Gastrocnemius medialis (tissue), 4 donors: ENCODE measurements at regions not wholly inside any gene's neighbourhood (a gene's known extent, or its start where the extent isn't known, plus 50 kb on each side); places are given as distances from the start of the nearest gene placed in this dataset.

ENCODE experiments used
- ATAC-seq, 2 donors: fragments of 150-250 bp; one replicate each; pipeline ENCODE4 v1.9.1; 2016
- DNase-seq, 2 donors: peaks; one replicate each; pipeline ENCODE4 v3.0.0-alpha.2; 2019
- H3K27ac ChIP-seq, 4 donors: fragments of 200-600 bp; sonication (generic); 1 replicate in 1 of 4; 2 replicates in 3 of 4; pipeline ENCODE4 v1.5.1; 2016 to 2018; ENCODE audit warnings: mild to moderate bottlenecking in 2 of 4, moderate library complexity in 1 of 4
- H3K27me3 ChIP-seq, 3 donors: fragments of 200-600 bp; sonication (generic) in 2 of 3; 1 replicate in 1 of 3; 2 replicates in 2 of 3; pipeline versions ENCODE4 v1.5.1 to v1.6.0; 2016 to 2019; ENCODE audit warnings: mild to moderate bottlenecking in 1 of 3, moderate library complexity in 1 of 3
- H3K36me3 ChIP-seq, 2 donors: fragments of 200-600 bp; sonication (generic) in 1 of 2; one replicate each; pipeline ENCODE4 v1.5.1; 2017 to 2018
- H3K4me1 ChIP-seq, 2 donors: fragments of 200-600 bp; sonication (generic) in 1 of 2; one replicate each; pipeline ENCODE4 v1.5.1; 2016 to 2017; ENCODE audit warnings: mild to moderate bottlenecking in 2 of 2
- H3K4me3 ChIP-seq, 4 donors: fragments of 200-600 bp; sonication (generic) in 3 of 4; 1 replicate in 1 of 4; 2 replicates in 3 of 4; pipeline ENCODE4 v1.5.1; 2016 to 2019; ENCODE audit warnings: mild to moderate bottlenecking in 2 of 4
- H3K9me3 ChIP-seq, 3 donors: fragments of 200-600 bp; sonication (generic) in 2 of 3; 1 replicate in 1 of 3; 2 replicates in 2 of 3; pipeline ENCODE4 v1.5.1; 2016 to 2019
- POLR2A ChIP-seq, 2 donors: fragments of 450-650 bp; IDR thresholded peaks; one replicate each; pipeline ENCODE4 v1.6.1; 2017; ENCODE audit warnings: antibody characterized with exemption in 2 of 2, mild to moderate bottlenecking in 2 of 2, moderate library complexity in 2 of 2
- in situ Hi-C, 4 donors: fragments of 200-750 bp; cut with MboI; loops; one replicate each; pipeline versions ENCODE4 v1.15.0 to v1.8.0; 2017; ENCODE audit warnings: low sequenced_read_pairs in 4 of 4
- intact Hi-C: fragments of 100-400 bp; cut with DNase I; formaldehyde crosslinking; loops from one replicate; pipeline ENCODE4 v1.15.1; 2023; ENCODE audit warnings: low total_unique reads
- TF ChIP-seq, protein P1 (sequence below), 5 experiments: fragments of 450-650 bp in 3 of 5; fragments of 200-600 bp in 2 of 5; sonication (generic) in 2 of 5; IDR thresholded peaks in 4 of 5; conservative IDR thresholded peaks in 1 of 5; 1 replicate in 4 of 5; 2 replicates in 1 of 5; pipeline ENCODE4 v1.5.1; 2016 to 2019; ENCODE audit warnings: antibody characterized with exemption in 5 of 5, mild to moderate bottlenecking in 3 of 5, moderate library complexity in 3 of 5

DNA sequence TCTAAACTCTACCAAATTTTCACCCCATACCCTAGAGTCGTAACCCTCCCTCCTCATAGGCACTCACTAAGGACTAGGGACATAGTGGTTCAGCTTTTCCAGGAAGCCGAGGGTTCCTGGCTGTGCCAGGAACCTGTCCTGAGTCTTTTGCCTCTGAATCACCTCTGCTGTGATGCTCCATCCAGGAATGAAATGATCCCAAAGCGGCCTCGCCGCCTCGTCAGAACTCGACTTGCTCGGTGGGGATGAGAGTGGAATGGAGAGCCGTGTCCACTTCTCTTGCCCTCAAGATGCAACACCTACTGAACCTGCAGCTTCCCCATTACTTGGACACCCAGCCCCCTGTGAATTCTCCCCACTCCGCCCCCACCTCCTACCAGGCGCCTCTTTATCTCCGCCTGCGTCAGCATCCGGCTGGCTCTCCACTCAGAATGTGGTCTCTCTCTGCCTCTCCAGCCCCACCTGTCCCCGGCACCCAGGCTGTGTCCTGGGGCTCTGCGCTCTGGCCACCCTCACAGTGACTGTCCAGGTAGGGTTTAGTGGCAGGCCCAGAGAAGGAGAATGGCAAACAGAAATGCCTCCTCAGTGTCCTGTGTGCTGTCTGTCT, 366.1 kb upstream of the ZNF32 start:
- no peaks in the 10 kb centered on the region for H3K9me3 ChIP-seq
- TF ChIP-seq, protein P1, sequence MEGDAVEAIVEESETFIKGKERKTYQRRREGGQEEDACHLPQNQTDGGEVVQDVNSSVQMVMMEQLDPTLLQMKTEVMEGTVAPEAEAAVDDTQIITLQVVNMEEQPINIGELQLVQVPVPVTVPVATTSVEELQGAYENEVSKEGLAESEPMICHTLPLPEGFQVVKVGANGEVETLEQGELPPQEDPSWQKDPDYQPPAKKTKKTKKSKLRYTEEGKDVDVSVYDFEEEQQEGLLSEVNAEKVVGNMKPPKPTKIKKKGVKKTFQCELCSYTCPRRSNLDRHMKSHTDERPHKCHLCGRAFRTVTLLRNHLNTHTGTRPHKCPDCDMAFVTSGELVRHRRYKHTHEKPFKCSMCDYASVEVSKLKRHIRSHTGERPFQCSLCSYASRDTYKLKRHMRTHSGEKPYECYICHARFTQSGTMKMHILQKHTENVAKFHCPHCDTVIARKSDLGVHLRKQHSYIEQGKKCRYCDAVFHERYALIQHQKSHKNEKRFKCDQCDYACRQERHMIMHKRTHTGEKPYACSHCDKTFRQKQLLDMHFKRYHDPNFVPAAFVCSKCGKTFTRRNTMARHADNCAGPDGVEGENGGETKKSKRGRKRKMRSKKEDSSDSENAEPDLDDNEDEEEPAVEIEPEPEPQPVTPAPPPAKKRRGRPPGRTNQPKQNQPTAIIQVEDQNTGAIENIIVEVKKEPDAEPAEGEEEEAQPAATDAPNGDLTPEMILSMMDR (IDR thresholded peaks at IDR 0.05 in 4 of 5, conservative IDR thresholded peaks at IDR 0.05 in 1 of 5): no peak
- no peak for TF ChIP-seq POLR2A (IDR thresholded peaks at IDR 0.05)

DNA sequence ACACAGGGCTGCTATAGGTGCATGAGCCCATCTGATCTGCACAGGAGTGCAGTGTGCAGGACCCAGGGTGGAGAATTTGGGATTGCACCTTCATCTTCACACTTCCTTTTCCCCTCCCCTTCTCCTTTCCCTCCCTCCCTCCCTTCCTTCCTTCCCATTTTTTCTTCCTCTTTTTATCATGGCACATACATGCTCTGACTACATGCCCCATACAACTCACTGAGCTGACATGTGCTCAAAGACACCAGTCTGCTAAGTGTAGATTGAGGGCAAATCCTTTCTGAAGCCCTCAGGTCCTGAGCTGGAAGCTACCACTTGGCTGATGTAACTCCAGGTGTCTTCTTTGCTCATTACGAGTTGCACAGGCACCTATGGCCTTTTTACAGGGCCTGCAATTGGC, 365.3 kb upstream of the ZNF32 start:
- H3K27me3 ChIP-seq: no peaks in the 10 kb centered on the region
- intact Hi-C loops: no loop called here
- no peak overlapping the region for H3K27ac ChIP-seq
- no peaks in the 10 kb centered on the region for H3K9me3 ChIP-seq
- in situ Hi-C loops: no loop called here
- peaks cover 3% of the 10 kb centered on the region in 2 donors for H3K4me1 ChIP-seq
- ATAC-seq (no peak), DNase-seq (no peak)
- H3K36me3 ChIP-seq: no peaks in the 10 kb centered on the region
- H3K4me3 ChIP-seq: no peak overlapping the region
- TF ChIP-seq POLR2A (IDR thresholded peaks at IDR 0.05): no peak
- TF ChIP-seq, protein P1 (IDR thresholded peaks at IDR 0.05 in 4 of 5, conservative IDR thresholded peaks at IDR 0.05 in 1 of 5): no peak

More for the DNA sequence above, 366.1 kb upstream of the ZNF32 start:
- Histone ChIP-seq H3K27ac (no peak overlapping the region), H3K4me1 (peaks cover 3% of the 10 kb centered on the region in 2 donors), H3K27me3 (no peaks in the 10 kb centered on the region), H3K36me3 (no peaks in the 10 kb centered on the region), H3K4me3 (no peak overlapping the region)
- intact Hi-C loops (no loop called here), in situ Hi-C loops (no loop called here)
- ATAC-seq (no peak), DNase-seq (no peak)

DNA sequence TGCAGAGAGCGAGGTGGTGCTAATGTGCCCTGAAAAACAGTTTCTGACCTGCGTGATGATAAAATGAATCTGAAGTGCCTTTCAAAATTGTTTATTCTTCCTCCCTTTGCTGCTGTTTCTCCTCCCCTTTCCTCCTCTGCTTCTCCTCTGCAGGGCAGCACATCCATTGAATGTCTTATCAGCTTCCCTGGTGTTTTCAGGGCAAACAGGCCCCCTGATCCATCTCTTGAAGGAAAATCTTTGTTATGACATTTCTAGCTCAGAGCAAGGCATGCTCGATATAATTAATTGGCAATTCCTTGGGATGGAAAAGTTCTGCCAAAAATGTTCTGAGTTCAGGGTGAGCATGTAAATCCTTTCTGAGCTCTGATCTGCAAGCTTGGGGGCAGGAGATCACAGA, 364.2 kb upstream of the ZNF32 start:
- H3K4me1 ChIP-seq: peaks cover 3 to 6% of the 10 kb centered on the region in 2 donors
- in situ Hi-C loops: no loop called here
- intact Hi-C loops: no loop called here
- no peak overlapping the region for H3K4me3 ChIP-seq
- TF ChIP-seq, protein P1 (IDR thresholded peaks at IDR 0.05 in 4 of 5, conservative IDR thresholded peaks at IDR 0.05 in 1 of 5): no peak
- TF ChIP-seq POLR2A (IDR thresholded peaks at IDR 0.05): no peak
- H3K36me3 ChIP-seq: no peaks in the 10 kb centered on the region
- no peak for DNase-seq
- ATAC-seq: no peak
- H3K27ac ChIP-seq: no peak overlapping the region
- no peaks in the 10 kb centered on the region for H3K9me3 ChIP-seq
- no peaks in the 10 kb centered on the region for H3K27me3 ChIP-seq

DNA sequence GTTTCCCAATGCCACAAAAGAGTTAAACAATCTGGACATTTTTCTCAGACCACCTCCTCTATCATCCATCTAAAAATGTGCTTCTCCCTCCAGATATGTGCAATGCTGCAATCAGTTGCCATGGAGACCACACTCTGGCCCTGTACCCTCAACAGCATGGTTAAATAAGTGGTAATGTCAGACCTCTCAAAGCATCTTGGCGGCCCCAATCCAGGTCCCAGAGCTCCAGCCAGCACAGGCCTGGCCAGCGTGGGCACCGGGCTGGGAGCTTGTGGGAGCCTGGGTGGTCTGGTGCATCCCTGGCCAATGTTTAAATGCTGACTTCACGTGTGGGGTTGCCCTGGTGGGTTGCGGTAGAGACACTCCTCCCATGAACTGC, 362.9 kb upstream of the ZNF32 start:
- intact Hi-C loops: no loop called here

More for the DNA sequence above, 362.9 kb upstream of the ZNF32 start:
- H3K9me3 ChIP-seq: no peaks in the 10 kb centered on the region
- in situ Hi-C loops: no loop called here
- H3K4me1 ChIP-seq: peaks cover 0 to 3% of the 10 kb centered on the region in 2 donors
- H3K27ac ChIP-seq: no peak overlapping the region
- no peak overlapping the region for H3K4me3 ChIP-seq
- TF ChIP-seq, protein P1 (IDR thresholded peaks at IDR 0.05 in 4 of 5, conservative IDR thresholded peaks at IDR 0.05 in 1 of 5): no peak
- no peak for TF ChIP-seq POLR2A (IDR thresholded peaks at IDR 0.05)
- H3K36me3 ChIP-seq: no peaks in the 10 kb centered on the region
- H3K27me3 ChIP-seq: no peaks in the 10 kb centered on the region
- ATAC-seq: no peak
- no peak for DNase-seq
